Lung (tissue), 11 donors: ENCODE measurements at regions not wholly inside any gene's neighbourhood (a gene's known extent, or its start where the extent isn't known, plus 50 kb on each side); places are given as distances from the start of the nearest gene placed in this dataset.
"Not testable (repeated sequence)": the region's sequence is repeated elsewhere in the genome, so short reads cannot be mapped to it uniquely, and the experiment has no call there.

Experiments
- ATAC-seq: fragments of 200-7000 bp; cut with Tn5 transposase; one replicate; pipeline ENCODE4 v1.9.1; 2020; ENCODE audit warnings: moderate number of reproducible peaks; ENCODE audit not compliant: insufficient read depth, low FRiP score
- DNase-seq, 3 donors: peaks; one replicate each; pipeline ENCODE4 v3.0.0-alpha.2; 2013 to 2017
- H3K27ac ChIP-seq, 2 donors: one replicate each; pipeline ENCODE4 v1.5.1; 2013; ENCODE audit warnings: mild to moderate bottlenecking in 2 of 2, moderate library complexity in 2 of 2, control low read depth in 1 of 2, inconsistent platforms in 1 of 2, low read depth in 1 of 2, low read length in 1 of 2
- H3K27me3 ChIP-seq, 3 donors: one replicate each; pipeline ENCODE4 v1.5.1; 2013; ENCODE audit warnings: low read length in 2 of 3; ENCODE audit not compliant: control insufficient read depth in 3 of 3, insufficient read depth in 3 of 3
- H3K36me3 ChIP-seq, 4 donors: one replicate each; pipeline ENCODE4 v1.5.1; 2013; ENCODE audit warnings: low read length in 4 of 4, mild to moderate bottlenecking in 1 of 4, moderate library complexity in 1 of 4; ENCODE audit not compliant: control insufficient read depth in 4 of 4, insufficient read depth in 4 of 4
- H3K4me1 ChIP-seq, 5 donors: one replicate each; pipeline ENCODE4 v1.5.1; 2013; ENCODE audit warnings: low read length in 5 of 5, mild to moderate bottlenecking in 2 of 5, moderate library complexity in 1 of 5; ENCODE audit not compliant: control insufficient read depth in 5 of 5, insufficient read depth in 5 of 5
- H3K4me3 ChIP-seq: one replicate; pipeline ENCODE4 v1.5.1; 2013; ENCODE audit warnings: mild to moderate bottlenecking, control low read depth, moderate library complexity
- H3K9ac ChIP-seq, 2 donors: one replicate each; pipeline ENCODE4 v1.5.1; 2013; ENCODE audit warnings: low read length in 2 of 2, control low read depth in 1 of 2; ENCODE audit not compliant: insufficient read depth in 1 of 2
- H3K9me3 ChIP-seq, 4 donors: one replicate each; pipeline ENCODE4 v1.5.1; 2013; ENCODE audit warnings: low read length in 3 of 4, mild to moderate bottlenecking in 1 of 4, moderate library complexity in 1 of 4; ENCODE audit not compliant: control insufficient read depth in 4 of 4, insufficient read depth in 3 of 4
- WGBS, 2 donors: extraction: QIAGEN DNeasy Blood & Tissue Kit; methylation state at CpG; one replicate each; pipeline ENCODE4 v1.1.7; 2013; 5-methylcytosine and 5-hydroxymethylcytosine counted together
- TF ChIP-seq, protein P1 (sequence below): IDR thresholded peaks from 2 replicates; pipeline ENCODE4 v1.5.1; 2012; ENCODE audit warnings: mild to moderate bottlenecking; ENCODE audit errors: control extremely low read depth, extremely low read depth
- donor health status: control.
- donor health status: control.
- donor health status: Bipolar disorder and iron deficiency.
- donor health status: healthy.
- donor health status: DM: yes; HTN: yes; CAD: no.

DNA sequence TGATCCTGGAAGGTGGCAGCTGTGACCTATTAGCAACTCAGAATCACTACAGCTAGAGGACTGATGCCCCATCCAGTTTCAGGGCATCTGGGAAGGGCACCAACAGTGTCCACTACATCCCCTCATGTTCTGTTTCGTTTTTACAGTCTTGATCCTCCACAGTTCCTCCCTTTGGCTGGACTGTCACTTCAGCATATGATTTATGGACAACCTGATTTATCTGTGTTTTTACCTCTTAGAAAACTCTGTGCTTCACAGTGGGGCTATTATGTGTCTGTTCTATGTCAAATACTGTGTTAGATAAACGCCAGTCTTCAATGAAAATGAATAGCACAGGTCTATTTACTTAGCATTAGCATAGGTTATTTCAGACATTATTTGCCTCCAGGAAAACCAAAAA is 63.1 kb upstream of the GRPR start:
- ATAC-seq (no peak), DNase-seq (no peak)
- Histone ChIP-seq H3K9ac (no peak overlapping the region), H3K4me3 (no peak overlapping the region), H3K36me3 (no peaks in the 10 kb centered on the region), H3K9me3 (no peaks in the 10 kb centered on the region), H3K4me1 (no peaks in the 10 kb centered on the region), H3K27ac (no peak overlapping the region), H3K27me3 (peaks cover 0 to 32% (median 19%) of the 10 kb centered on the region in 3 donors)
- TF ChIP-seq, protein P1, sequence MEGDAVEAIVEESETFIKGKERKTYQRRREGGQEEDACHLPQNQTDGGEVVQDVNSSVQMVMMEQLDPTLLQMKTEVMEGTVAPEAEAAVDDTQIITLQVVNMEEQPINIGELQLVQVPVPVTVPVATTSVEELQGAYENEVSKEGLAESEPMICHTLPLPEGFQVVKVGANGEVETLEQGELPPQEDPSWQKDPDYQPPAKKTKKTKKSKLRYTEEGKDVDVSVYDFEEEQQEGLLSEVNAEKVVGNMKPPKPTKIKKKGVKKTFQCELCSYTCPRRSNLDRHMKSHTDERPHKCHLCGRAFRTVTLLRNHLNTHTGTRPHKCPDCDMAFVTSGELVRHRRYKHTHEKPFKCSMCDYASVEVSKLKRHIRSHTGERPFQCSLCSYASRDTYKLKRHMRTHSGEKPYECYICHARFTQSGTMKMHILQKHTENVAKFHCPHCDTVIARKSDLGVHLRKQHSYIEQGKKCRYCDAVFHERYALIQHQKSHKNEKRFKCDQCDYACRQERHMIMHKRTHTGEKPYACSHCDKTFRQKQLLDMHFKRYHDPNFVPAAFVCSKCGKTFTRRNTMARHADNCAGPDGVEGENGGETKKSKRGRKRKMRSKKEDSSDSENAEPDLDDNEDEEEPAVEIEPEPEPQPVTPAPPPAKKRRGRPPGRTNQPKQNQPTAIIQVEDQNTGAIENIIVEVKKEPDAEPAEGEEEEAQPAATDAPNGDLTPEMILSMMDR = no peak
- 58 to 68% methylated on average over 2 of the region's 2 CpGs for WGBS, 2 donors

GRCh38 chrX:16049126-16049525 is 74.2 kb upstream of the GRPR start:
- not testable (repeated sequence) for H3K27ac ChIP-seq, H3K27me3 ChIP-seq, H3K9ac ChIP-seq, H3K9me3 ChIP-seq, H3K4me3 ChIP-seq, DNase-seq, H3K36me3 ChIP-seq, ATAC-seq, H3K4me1 ChIP-seq
- 90 to 99% methylated on average over 8 to 9 of the region's 9 CpGs for WGBS, 2 donors

GRCh38 chrX:16042980-16043379 is 80.4 kb upstream of the GRPR start:
- H3K4me3 ChIP-seq = no peak overlapping the region
- WGBS, 2 donors = 44 to 80% methylated on average over 1 of the region's 1 CpG
- no peak overlapping the region for H3K27ac ChIP-seq
- H3K9ac ChIP-seq = no peak overlapping the region
- H3K9me3 ChIP-seq = no peaks in the 10 kb centered on the region
- no peak for DNase-seq
- no peaks in the 10 kb centered on the region for H3K36me3 ChIP-seq
- TF ChIP-seq, protein P1 = no peak
- H3K4me1 ChIP-seq = no peaks in the 10 kb centered on the region
- peaks cover 0 to 39% (median 12%) of the 10 kb centered on the region in 3 donors for H3K27me3 ChIP-seq
- no peak for ATAC-seq

- Histone ChIP-seq H3K27ac (no peak overlapping the region), H3K9ac (no peak overlapping the region), H3K4me1 (no peaks in the 10 kb centered on the region), H3K36me3 (no peaks in the 10 kb centered on the region), H3K4me3 (no peak overlapping the region), H3K9me3 (no peaks in the 10 kb centered on the region), H3K27me3 (peaks cover 0 to 56% (median 23%) of the 10 kb centered on the region in 3 donors)
- ATAC-seq (no peak), DNase-seq (no peak)
- TF ChIP-seq, protein P1 = no peak
- WGBS, 2 donors = 70 to 84% methylated on average over 1 of the region's 1 CpG
These were observed 83.5 kb upstream of the GRPR start for GRCh38 chrX:16039834-16040233.
